HEK293 (cell line): ENCODE measurements at regions not wholly inside any gene's neighbourhood (a gene's known extent, or its start where the extent isn't known, plus 50 kb on each side); places are given as distances from the start of the nearest gene placed in this dataset.

Experiments
- CTCF ChIA-PET: fragments of 350-600 bp; formaldehyde crosslinking; extraction: SDS; loops from one replicate; lab custom pipeline; 2021; ENCODE audit warnings: antibody characterized with exemption; lab: Yijun Ruan, JAX
- POLR2A ChIA-PET: fragments of 300-600 bp; formaldehyde crosslinking; extraction: SDS; loops from one replicate; lab custom pipeline; 2020; ENCODE audit warnings: antibody characterized with exemption, inconsistent platforms; lab: Yijun Ruan, JAX
- H3K27ac ChIP-seq: fragments of 200-500 bp; sonication (Bioruptor generic); 2 replicates; pipeline ENCODE4 v1.5.1; 2014; ENCODE audit warnings: low read depth, low read length, control low read depth, inconsistent platforms; ENCODE audit errors: extremely low read depth
- H3K36me3 ChIP-seq, 2 experiments: fragments of 200-500 bp in 1 of 2; sonication (Bioruptor generic) in 1 of 2; 1 replicate in 1 of 2; 2 replicates in 1 of 2; pipeline ENCODE4 v1.5.1; 2014 to 2017; ENCODE audit warnings: inconsistent platforms in 2 of 2, low read length in 2 of 2; ENCODE audit not compliant: control insufficient read depth in 2 of 2, insufficient read depth in 1 of 2
- H3K4me1 ChIP-seq: fragments of 200-500 bp; sonication (Bioruptor generic); 2 replicates; pipeline ENCODE4 v1.5.1; 2014; ENCODE audit warnings: mild to moderate bottlenecking, low read length, inconsistent platforms; ENCODE audit not compliant: control insufficient read depth, insufficient read depth
- H3K4me3 ChIP-seq: 2 replicates; pipeline ENCODE4 v1.5.1; 2011; ENCODE audit warnings: low read depth, mild to moderate bottlenecking, control low read depth, low read length, moderate library complexity
- H3K9me3 ChIP-seq: fragments of 200-500 bp; sonication (Bioruptor generic); 2 replicates; pipeline ENCODE4 v1.5.1; 2014; ENCODE audit warnings: low read depth, low read length, inconsistent platforms; ENCODE audit not compliant: control insufficient read depth, insufficient read depth
- GLI4 ChIP-seq: fragments of 450-650 bp; formaldehyde crosslinking; IDR thresholded peaks from 2 replicates; pipeline ENCODE4 v1.5.1; 2016; ENCODE audit warnings: missing biosample characterization, missing genetic modification characterization
- KLF10 ChIP-seq: fragments of 450-650 bp; IDR thresholded peaks from 2 replicates; pipeline ENCODE4 v1.5.1; 2018; ENCODE audit warnings: missing biosample characterization, mild to moderate bottlenecking, missing genetic modification characterization
- ZBTB1 ChIP-seq: fragments of 450-650 bp; formaldehyde crosslinking; IDR thresholded peaks from 2 replicates; pipeline ENCODE4 v1.5.1; 2016; ENCODE audit warnings: missing biosample characterization, missing genetic modification characterization
- ZBTB17 ChIP-seq: fragments of 450-650 bp; formaldehyde crosslinking; IDR thresholded peaks from 2 replicates; pipeline ENCODE4 v1.5.1; 2016; ENCODE audit warnings: missing biosample characterization, missing genetic modification characterization
- ZBTB48 ChIP-seq: fragments of 450-650 bp; formaldehyde crosslinking; IDR thresholded peaks from 2 replicates; pipeline ENCODE4 v1.5.1; 2016; ENCODE audit warnings: missing biosample characterization, missing genetic modification characterization
- ZFHX2 ChIP-seq: fragments of 450-650 bp; formaldehyde crosslinking; conservative IDR thresholded peaks from 2 replicates; pipeline ENCODE4 v1.5.1; 2016; ENCODE audit warnings: missing biosample characterization, missing genetic modification characterization
- ZFP69B ChIP-seq: fragments of 450-650 bp; formaldehyde crosslinking; IDR thresholded peaks from 2 replicates; pipeline ENCODE4 v1.5.1; 2016; ENCODE audit warnings: missing biosample characterization, missing genetic modification characterization
- ZNF133 ChIP-seq: fragments of 450-650 bp; formaldehyde crosslinking; IDR thresholded peaks from 2 replicates; pipeline ENCODE4 v1.5.1; 2016; ENCODE audit warnings: missing biosample characterization, missing genetic modification characterization
- ZNF16 ChIP-seq: fragments of 450-650 bp; formaldehyde crosslinking; IDR thresholded peaks from 2 replicates; pipeline ENCODE4 v1.5.1; 2016; ENCODE audit warnings: low read depth, missing biosample characterization, missing genetic modification characterization
- ZNF24 ChIP-seq: fragments of 450-650 bp; formaldehyde crosslinking; IDR thresholded peaks from 2 replicates; pipeline ENCODE4 v1.5.1; 2016; ENCODE audit warnings: missing biosample characterization, missing genetic modification characterization
- ZNF350 ChIP-seq: fragments of 450-650 bp; formaldehyde crosslinking; IDR thresholded peaks from 2 replicates; pipeline ENCODE4 v1.5.0; 2017; ENCODE audit warnings: missing biosample characterization, mild to moderate bottlenecking, missing genetic modification characterization
- ZNF391 ChIP-seq: fragments of 450-650 bp; formaldehyde crosslinking; IDR thresholded peaks from 2 replicates; pipeline ENCODE4 v1.5.1; 2016; ENCODE audit warnings: low read depth, missing biosample characterization, missing genetic modification characterization, borderline replicate concordance
- ZNF394 ChIP-seq: fragments of 450-650 bp; formaldehyde crosslinking; IDR thresholded peaks from 2 replicates; pipeline ENCODE4 v1.5.1; 2016; ENCODE audit warnings: missing biosample characterization, missing genetic modification characterization, mild to moderate bottlenecking, moderate library complexity, borderline replicate concordance
- ZNF501 ChIP-seq: fragments of 450-650 bp; formaldehyde crosslinking; IDR thresholded peaks from 2 replicates; pipeline ENCODE4 v1.5.1; 2016; ENCODE audit warnings: missing biosample characterization, missing genetic modification characterization
- ZNF510 ChIP-seq: fragments of 450-650 bp; formaldehyde crosslinking; IDR thresholded peaks from 2 replicates; pipeline ENCODE4 v1.5.1; 2018; ENCODE audit warnings: mild to moderate bottlenecking, missing genetic modification characterization, missing biosample characterization; ENCODE audit not compliant: insufficient replicate concordance
- ZNF514 ChIP-seq: fragments of 450-650 bp; formaldehyde crosslinking; IDR thresholded peaks from 2 replicates; pipeline ENCODE4 v1.5.1; 2016; ENCODE audit warnings: missing biosample characterization, missing genetic modification characterization
- ZNF549 ChIP-seq: fragments of 450-650 bp; IDR thresholded peaks from 2 replicates; pipeline ENCODE4 v1.5.1; 2018; ENCODE audit warnings: missing biosample characterization, missing genetic modification characterization, mild to moderate bottlenecking, inconsistent platforms, moderate library complexity
- ZNF610 ChIP-seq: fragments of 450-650 bp; formaldehyde crosslinking; IDR thresholded peaks from 2 replicates; pipeline ENCODE4 v1.5.1; 2016; ENCODE audit warnings: missing biosample characterization, missing genetic modification characterization, borderline replicate concordance
- ZNF664 ChIP-seq: fragments of 450-650 bp; formaldehyde crosslinking; IDR thresholded peaks from 2 replicates; pipeline ENCODE4 v1.5.1; 2016; ENCODE audit warnings: missing biosample characterization, missing genetic modification characterization
- ZNF777 ChIP-seq: fragments of 450-650 bp; formaldehyde crosslinking; IDR thresholded peaks from 2 replicates; pipeline ENCODE4 v1.5.1; 2017; ENCODE audit warnings: missing biosample characterization, missing genetic modification characterization, borderline replicate concordance
- ZNF830 ChIP-seq: fragments of 450-650 bp; IDR thresholded peaks from 2 replicates; pipeline ENCODE4 v1.5.0; 2018; ENCODE audit warnings: missing biosample characterization, missing genetic modification characterization, low read depth, mild to moderate bottlenecking, moderate library complexity
- TF ChIP-seq, protein P1 (sequence below): fragments of 450-650 bp; formaldehyde crosslinking; IDR thresholded peaks from 2 replicates; pipeline ENCODE4 v1.5.1; 2017; ENCODE audit warnings: missing biosample characterization, mild to moderate bottlenecking, missing genetic modification characterization, moderate library complexity
- TF ChIP-seq, protein P2 (sequence below): fragments of 450-650 bp; formaldehyde crosslinking; IDR thresholded peaks from 2 replicates; pipeline ENCODE4 v1.5.1; 2016; ENCODE audit warnings: missing biosample characterization, missing genetic modification characterization, borderline replicate concordance
- TF ChIP-seq, protein P3 (sequence below): fragments of 450-650 bp; formaldehyde crosslinking; IDR thresholded peaks from 2 replicates; pipeline ENCODE4 v1.5.1; 2016; ENCODE audit warnings: missing biosample characterization, missing genetic modification characterization
- TF ChIP-seq, protein P4 (sequence below): fragments of 450-650 bp; IDR thresholded peaks from 2 replicates; pipeline ENCODE4 v1.5.1; 2018; ENCODE audit warnings: missing biosample characterization, missing genetic modification characterization

DNA sequence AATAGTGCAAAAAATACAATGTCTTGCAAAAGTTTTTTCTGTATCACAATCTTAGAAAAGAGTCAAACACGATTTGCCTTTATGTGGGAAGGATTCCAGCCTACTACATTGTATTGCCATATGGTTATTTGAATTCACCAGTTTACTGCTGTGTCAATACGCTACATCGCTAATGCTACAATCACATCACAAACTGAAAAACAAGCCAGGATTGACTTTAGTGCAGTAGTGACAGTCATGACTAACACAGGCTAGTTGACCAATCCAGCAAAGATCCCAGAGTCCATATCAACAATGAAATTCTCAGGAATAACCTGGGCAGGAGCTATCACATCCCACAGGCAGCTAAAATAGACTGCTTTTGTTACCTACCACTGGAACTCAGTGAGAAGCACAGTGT, 67.0 kb downstream of the IL12A start:
- POLR2A ChIA-PET, result no interaction called here
- TF ChIP-seq ZBTB17, result peak; percentile 35; the same call in 1 of the 2 replicates
- no peak for TF ChIP-seq ZBTB1 (tag by site-specific recombination)
- TF ChIP-seq ZNF664, result no peak
- TF ChIP-seq, all 188 proteins: peak for 1
- Histone ChIP-seq H3K9me3 (no peaks in the 10 kb centered on the region), H3K36me3 (no peaks in the 10 kb centered on the region), H3K27ac (no peak overlapping the region), H3K4me1 (no peaks in the 10 kb centered on the region), H3K4me3 (no peak overlapping the region)
- CTCF ChIA-PET, result no interaction called here

DNA sequence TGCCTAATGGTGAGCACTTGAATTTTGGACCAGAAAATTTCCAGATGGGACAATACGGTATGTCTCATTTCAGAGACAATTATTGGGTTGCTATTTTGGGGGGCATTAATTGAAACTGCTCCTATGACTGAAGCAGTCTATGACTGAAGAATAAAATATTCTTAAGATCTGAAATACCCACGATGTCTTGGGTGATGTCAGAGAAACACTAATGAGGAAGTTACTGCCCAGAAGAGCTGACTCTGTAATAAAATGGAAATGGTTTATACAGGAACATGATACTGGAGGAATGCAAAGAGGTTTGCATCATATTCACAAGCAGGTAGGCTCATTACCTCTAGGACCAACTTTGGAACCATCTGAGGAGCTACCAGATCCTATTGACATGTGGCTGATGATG, 68.7 kb downstream of the IL12A start:
- Histone ChIP-seq H3K4me1 (no peaks in the 10 kb centered on the region), H3K4me3 (no peak overlapping the region), H3K36me3 (no peaks in the 10 kb centered on the region), H3K27ac (no peak overlapping the region), H3K9me3 (no peaks in the 10 kb centered on the region)
- ChIA-PET POLR2A (no interaction called here), CTCF (interaction anchor here (0.7 to 1.5 kb wide), 3 partner anchors 23 to 103 kb away, joined by 3 to 4 read pairs (median 3); no protein-coding TSS in a partner anchor)
- TF ChIP-seq ZNF133 (tag by site-specific recombination) (no peak), ZBTB48 (tag by site-specific recombination) (no peak), ZFHX2 (tag by site-specific recombination) (no peak), ZNF16 (tag by site-specific recombination) (no peak), ZFP69B (tag by site-specific recombination) (no peak), ZNF830 (no peak), GLI4 (tag by site-specific recombination) (no peak), ZNF610 (tag by site-specific recombination) (no peak), ZNF501 (tag by site-specific recombination) (no peak), ZNF514 (no peak), ZNF510 (tag by site-specific recombination) (no peak), ZNF24 (no peak)
- TF ChIP-seq, protein P1, sequence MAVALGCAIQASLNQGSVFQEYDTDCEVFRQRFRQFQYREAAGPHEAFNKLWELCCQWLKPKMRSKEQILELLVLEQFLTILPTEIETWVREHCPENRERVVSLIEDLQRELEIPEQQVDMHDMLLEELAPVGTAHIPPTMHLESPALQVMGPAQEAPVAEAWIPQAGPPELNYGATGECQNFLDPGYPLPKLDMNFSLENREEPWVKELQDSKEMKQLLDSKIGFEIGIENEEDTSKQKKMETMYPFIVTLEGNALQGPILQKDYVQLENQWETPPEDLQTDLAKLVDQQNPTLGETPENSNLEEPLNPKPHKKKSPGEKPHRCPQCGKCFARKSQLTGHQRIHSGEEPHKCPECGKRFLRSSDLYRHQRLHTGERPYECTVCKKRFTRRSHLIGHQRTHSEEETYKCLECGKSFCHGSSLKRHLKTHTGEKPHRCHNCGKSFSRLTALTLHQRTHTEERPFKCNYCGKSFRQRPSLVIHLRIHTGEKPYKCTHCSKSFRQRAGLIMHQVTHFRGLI (tag by site-specific recombination), result no peak

DNA sequence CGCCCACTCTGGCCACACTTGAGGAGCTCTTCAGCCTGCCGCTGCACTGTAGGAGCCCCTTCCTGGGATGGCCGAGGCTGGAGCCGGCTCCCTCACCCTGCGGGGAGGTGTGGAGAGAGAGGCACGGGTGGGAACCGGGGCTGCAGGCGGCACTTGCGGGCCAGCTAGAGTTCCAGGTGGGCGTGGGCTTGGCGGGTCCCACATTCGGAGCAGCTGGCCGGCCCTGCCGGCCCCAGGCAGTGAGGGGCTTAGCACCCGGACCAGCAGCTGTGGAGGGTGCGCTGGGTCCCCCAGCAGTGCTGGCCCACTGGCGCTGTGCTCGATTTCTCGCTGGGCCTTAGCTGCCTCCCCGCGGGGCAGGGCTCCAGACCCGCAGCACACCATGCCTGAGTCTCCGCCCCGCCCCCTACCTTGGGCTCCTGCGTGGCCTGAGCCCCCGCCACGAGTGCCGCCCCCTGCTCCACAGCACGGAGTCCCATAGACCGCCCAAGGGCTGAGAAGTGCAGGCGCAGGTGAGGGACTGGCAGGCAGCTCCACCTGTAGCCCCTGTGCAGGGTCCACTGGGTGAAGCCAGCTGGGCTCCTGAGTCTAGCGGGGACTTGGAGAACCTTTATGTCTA, 71.9 kb downstream of the IL12A start:
- CTCF ChIA-PET, result no interaction called here
- no peaks in the 10 kb centered on the region for H3K36me3 ChIP-seq
- no peak overlapping the region for H3K4me3 ChIP-seq
- no peak overlapping the region for H3K27ac ChIP-seq
- no peaks in the 10 kb centered on the region for H3K9me3 ChIP-seq
- H3K4me1 ChIP-seq, result no peaks in the 10 kb centered on the region
- POLR2A ChIA-PET, result no interaction called here
- no peak for TF ChIP-seq ZNF777 (tag by site-specific recombination)
- TF ChIP-seq, protein P2, sequence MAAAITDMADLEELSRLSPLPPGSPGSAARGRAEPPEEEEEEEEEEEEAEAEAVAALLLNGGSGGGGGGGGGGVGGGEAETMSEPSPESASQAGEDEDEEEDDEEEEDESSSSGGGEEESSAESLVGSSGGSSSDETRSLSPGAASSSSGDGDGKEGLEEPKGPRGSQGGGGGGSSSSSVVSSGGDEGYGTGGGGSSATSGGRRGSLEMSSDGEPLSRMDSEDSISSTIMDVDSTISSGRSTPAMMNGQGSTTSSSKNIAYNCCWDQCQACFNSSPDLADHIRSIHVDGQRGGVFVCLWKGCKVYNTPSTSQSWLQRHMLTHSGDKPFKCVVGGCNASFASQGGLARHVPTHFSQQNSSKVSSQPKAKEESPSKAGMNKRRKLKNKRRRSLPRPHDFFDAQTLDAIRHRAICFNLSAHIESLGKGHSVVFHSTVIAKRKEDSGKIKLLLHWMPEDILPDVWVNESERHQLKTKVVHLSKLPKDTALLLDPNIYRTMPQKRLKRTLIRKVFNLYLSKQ, result no peak
- TF ChIP-seq, protein P3, sequence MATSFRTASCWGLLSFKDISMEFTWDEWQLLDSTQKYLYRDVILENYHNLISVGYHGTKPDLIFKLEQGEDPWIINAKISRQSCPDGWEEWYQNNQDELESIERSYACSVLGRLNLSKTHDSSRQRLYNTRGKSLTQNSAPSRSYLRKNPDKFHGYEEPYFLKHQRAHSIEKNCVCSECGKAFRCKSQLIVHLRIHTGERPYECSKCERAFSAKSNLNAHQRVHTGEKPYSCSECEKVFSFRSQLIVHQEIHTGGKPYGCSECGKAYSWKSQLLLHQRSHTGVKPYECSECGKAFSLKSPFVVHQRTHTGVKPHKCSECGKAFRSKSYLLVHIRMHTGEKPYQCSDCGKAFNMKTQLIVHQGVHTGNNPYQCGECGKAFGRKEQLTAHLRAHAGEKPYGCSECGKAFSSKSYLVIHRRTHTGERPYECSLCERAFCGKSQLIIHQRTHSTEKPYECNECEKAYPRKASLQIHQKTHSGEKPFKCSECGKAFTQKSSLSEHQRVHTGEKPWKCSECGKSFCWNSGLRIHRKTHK (tag by site-specific recombination), result no peak
- TF ChIP-seq KLF10 (tag by site-specific recombination), result no peak
- TF ChIP-seq ZNF549, result no peak
- TF ChIP-seq ZNF391, result no peak
- no peak for TF ChIP-seq ZNF394 (tag by site-specific recombination)
- TF ChIP-seq ZNF350, result no peak
- TF ChIP-seq, protein P4, sequence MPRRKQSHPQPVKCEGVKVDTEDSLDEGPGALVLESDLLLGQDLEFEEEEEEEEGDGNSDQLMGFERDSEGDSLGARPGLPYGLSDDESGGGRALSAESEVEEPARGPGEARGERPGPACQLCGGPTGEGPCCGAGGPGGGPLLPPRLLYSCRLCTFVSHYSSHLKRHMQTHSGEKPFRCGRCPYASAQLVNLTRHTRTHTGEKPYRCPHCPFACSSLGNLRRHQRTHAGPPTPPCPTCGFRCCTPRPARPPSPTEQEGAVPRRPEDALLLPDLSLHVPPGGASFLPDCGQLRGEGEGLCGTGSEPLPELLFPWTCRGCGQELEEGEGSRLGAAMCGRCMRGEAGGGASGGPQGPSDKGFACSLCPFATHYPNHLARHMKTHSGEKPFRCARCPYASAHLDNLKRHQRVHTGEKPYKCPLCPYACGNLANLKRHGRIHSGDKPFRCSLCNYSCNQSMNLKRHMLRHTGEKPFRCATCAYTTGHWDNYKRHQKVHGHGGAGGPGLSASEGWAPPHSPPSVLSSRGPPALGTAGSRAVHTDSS (tag by site-specific recombination), result no peak
